ENCODE measurements at regions not wholly inside any gene's neighbourhood (a gene's known extent, or its start where the extent isn't known, plus 50 kb on each side); places are given as distances from the start of the nearest gene placed in this dataset.
"Not testable (repeated sequence)": the region's sequence is repeated elsewhere in the genome, so short reads cannot be mapped to it uniquely, and the experiment has no call there.

DNA sequence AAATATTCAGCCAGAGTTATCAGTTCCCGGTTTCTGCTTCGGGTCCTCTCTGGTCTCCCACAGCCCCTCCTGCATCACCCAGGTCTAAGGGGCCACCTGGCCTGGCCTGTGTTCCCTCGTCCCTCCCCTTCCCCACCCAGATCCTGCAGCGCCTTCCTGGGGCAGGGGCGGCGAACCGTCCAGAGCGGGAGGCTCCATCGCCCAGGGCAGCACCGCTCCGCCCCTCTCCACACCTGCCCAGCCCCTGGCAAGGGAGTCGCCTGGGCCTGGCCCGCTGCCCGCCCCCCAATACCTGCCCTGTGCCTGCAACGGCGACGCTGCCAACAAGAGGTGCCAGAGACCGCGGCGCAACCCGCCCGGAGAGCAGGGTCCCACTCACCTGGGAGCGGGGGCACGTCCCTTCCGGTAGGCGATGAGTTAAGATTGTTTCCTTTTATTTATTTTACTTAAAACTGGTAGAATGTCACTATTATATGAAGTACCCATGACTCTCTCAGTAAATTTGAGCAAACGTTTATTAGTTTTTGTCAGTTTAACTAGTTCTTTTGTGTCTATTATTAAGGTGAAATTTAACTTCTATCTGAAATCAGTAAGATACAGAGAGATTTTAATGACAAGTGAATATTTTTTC lies 1641.1 kb downstream of the SPATA31A7 start:
- WGBS = 35% methylated on average over 27 of the region's 27 CpGs
- H3K9me3 ChIP-seq (ENCODE audit: control insufficient read depth in 2 of 2, insufficient read depth in 1 of 2, low read length in 1 of 2); H3K4me3 ChIP-seq (ENCODE audit: low read length in 2 of 2): not testable (repeated sequence)

GRCh38 chr9:62833323-62834200 lies 1643.7 kb downstream of the SPATA31A7 start:
- H3K9me3 ChIP-seq (ENCODE audit: control insufficient read depth in 2 of 2, insufficient read depth in 1 of 2, low read length in 1 of 2); H3K4me1 ChIP-seq (ENCODE audit: control insufficient read depth in 2 of 2, insufficient read depth in 2 of 2, low read length in 2 of 2); H3K27ac ChIP-seq (ENCODE audit: low read depth in 1 of 2, low read length in 1 of 2); H3K4me3 ChIP-seq (ENCODE audit: low read length in 2 of 2); DNase-seq (ENCODE audit: low read depth in 6 of 9, low spot score in 9 of 9); H3K36me3 ChIP-seq (ENCODE audit: control insufficient read depth in 2 of 2, insufficient read depth in 2 of 2, low read length in 1 of 2): not testable (repeated sequence)
- WGBS = 57% methylated on average over 22 of the region's 33 CpGs
- peaks cover 2 to 12% of the 10 kb centered on the region in 2 donors for H3K27me3 ChIP-seq (ENCODE audit: control insufficient read depth in 2 of 2, insufficient read depth in 1 of 2, low read length in 1 of 2)

More for the DNA sequence above, 1641.1 kb downstream of the SPATA31A7 start:
- not testable (repeated sequence) for H3K27ac ChIP-seq (ENCODE audit: low read depth in 1 of 2, low read length in 1 of 2); H3K27me3 ChIP-seq (ENCODE audit: control insufficient read depth in 2 of 2, insufficient read depth in 1 of 2, low read length in 1 of 2); DNase-seq (ENCODE audit: low read depth in 6 of 9, low spot score in 9 of 9); H3K36me3 ChIP-seq (ENCODE audit: control insufficient read depth in 2 of 2, insufficient read depth in 2 of 2, low read length in 1 of 2); H3K4me1 ChIP-seq (ENCODE audit: control insufficient read depth in 2 of 2, insufficient read depth in 2 of 2, low read length in 2 of 2)

GRCh38 chr9:62837254-62837911 lies 1647.5 kb downstream of the SPATA31A7 start:
- H3K9me3 ChIP-seq (ENCODE audit: control insufficient read depth in 2 of 2, insufficient read depth in 1 of 2, low read length in 1 of 2); H3K27me3 ChIP-seq (ENCODE audit: control insufficient read depth in 2 of 2, insufficient read depth in 1 of 2, low read length in 1 of 2); H3K4me1 ChIP-seq (ENCODE audit: control insufficient read depth in 2 of 2, insufficient read depth in 2 of 2, low read length in 2 of 2); H3K36me3 ChIP-seq (ENCODE audit: control insufficient read depth in 2 of 2, insufficient read depth in 2 of 2, low read length in 1 of 2): not testable (repeated sequence)
- 4% methylated on average over 46 of the region's 50 CpGs for WGBS
- peak in 7 of 9 donors; percentile 11 to 49 (median 18) for DNase-seq (ENCODE audit: low read depth in 6 of 9, low spot score in 9 of 9)
- H3K4me3 ChIP-seq (ENCODE audit: low read length in 2 of 2) = peak overlapping the region; percentile 20 to 52
- peak overlapping the region in 1 of 2 donors; percentile 70 for H3K27ac ChIP-seq (ENCODE audit: low read depth in 1 of 2, low read length in 1 of 2)

- H3K4me3 ChIP-seq (ENCODE audit: low read length in 2 of 2) = peak overlapping the region; percentile 52
- H3K4me1 ChIP-seq (ENCODE audit: control insufficient read depth in 2 of 2, insufficient read depth in 2 of 2, low read length in 2 of 2); H3K9me3 ChIP-seq (ENCODE audit: control insufficient read depth in 2 of 2, insufficient read depth in 1 of 2, low read length in 1 of 2); H3K27me3 ChIP-seq (ENCODE audit: control insufficient read depth in 2 of 2, insufficient read depth in 1 of 2, low read length in 1 of 2); H3K36me3 ChIP-seq (ENCODE audit: control insufficient read depth in 2 of 2, insufficient read depth in 2 of 2, low read length in 1 of 2): not testable (repeated sequence)
- peak overlapping the region; percentile 78 to 85 for H3K27ac ChIP-seq (ENCODE audit: low read depth in 1 of 2, low read length in 1 of 2)
- under 1% methylated on average over 57 of the region's 60 CpGs for WGBS
- peak; percentile 70 to 95 (median 78) for DNase-seq (ENCODE audit: low read depth in 6 of 9, low spot score in 9 of 9)
Observed at GRCh38 chr9:62838024-62838718, 1648.3 kb downstream of the SPATA31A7 start.

DNA sequence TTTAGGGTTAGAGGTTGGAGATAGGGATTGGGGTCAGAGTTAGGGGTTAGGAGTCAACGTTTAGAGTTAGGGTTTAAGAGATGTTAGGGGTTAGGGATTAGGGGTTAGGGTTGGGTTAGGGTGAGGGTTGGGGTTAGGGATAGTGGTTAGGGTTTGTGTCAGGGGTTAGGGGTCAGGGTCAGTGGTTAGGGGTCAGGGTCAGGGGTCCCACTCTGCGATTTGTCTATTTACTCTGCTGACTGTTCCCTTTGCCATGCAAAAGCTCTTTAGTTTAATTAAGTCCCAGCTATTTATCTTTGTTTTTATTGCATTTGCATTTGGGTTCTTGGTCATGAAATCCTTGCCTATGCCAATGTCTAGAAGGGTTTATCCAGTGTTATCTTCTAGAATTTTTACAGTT lies 1649.3 kb downstream of the SPATA31A7 start:
- H3K9me3 ChIP-seq (ENCODE audit: control insufficient read depth in 2 of 2, insufficient read depth in 1 of 2, low read length in 1 of 2); H3K27me3 ChIP-seq (ENCODE audit: control insufficient read depth in 2 of 2, insufficient read depth in 1 of 2, low read length in 1 of 2); H3K27ac ChIP-seq (ENCODE audit: low read depth in 1 of 2, low read length in 1 of 2); H3K4me3 ChIP-seq (ENCODE audit: low read length in 2 of 2); H3K4me1 ChIP-seq (ENCODE audit: control insufficient read depth in 2 of 2, insufficient read depth in 2 of 2, low read length in 2 of 2); H3K36me3 ChIP-seq (ENCODE audit: control insufficient read depth in 2 of 2, insufficient read depth in 2 of 2, low read length in 1 of 2); DNase-seq (ENCODE audit: low read depth in 6 of 9, low spot score in 9 of 9): not testable (repeated sequence)
- WGBS = 78% methylated on average over 1 of the region's 2 CpGs

DNA sequence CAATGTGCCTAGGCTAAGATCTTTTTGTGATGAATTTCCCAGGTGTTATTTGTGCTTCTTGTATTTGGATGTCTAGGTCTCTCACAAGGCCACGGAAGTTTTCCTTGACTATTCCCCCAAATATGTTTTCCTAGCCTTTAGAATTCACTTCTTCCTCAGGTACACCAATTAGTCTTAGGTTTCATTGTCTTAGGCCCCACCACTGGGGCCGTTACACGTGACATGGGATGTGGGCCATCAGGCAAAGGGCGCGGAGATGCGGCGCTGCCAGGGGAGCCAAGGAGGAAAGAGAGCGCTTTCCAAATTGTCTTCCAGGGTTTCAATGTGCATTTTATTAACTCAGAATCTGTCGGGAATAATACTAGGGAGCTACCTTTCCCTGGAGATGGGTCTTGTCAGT lies 1653.3 kb downstream of the SPATA31A7 start:
- not testable (repeated sequence) for H3K9me3 ChIP-seq (ENCODE audit: control insufficient read depth in 2 of 2, insufficient read depth in 1 of 2, low read length in 1 of 2); DNase-seq (ENCODE audit: low read depth in 6 of 9, low spot score in 9 of 9); H3K27ac ChIP-seq (ENCODE audit: low read depth in 1 of 2, low read length in 1 of 2); H3K27me3 ChIP-seq (ENCODE audit: control insufficient read depth in 2 of 2, insufficient read depth in 1 of 2, low read length in 1 of 2); H3K36me3 ChIP-seq (ENCODE audit: control insufficient read depth in 2 of 2, insufficient read depth in 2 of 2, low read length in 1 of 2); H3K4me1 ChIP-seq (ENCODE audit: control insufficient read depth in 2 of 2, insufficient read depth in 2 of 2, low read length in 2 of 2); H3K4me3 ChIP-seq (ENCODE audit: low read length in 2 of 2)
- 89% methylated on average over 9 of the region's 9 CpGs for WGBS

- not testable (repeated sequence) for H3K36me3 ChIP-seq (ENCODE audit: control insufficient read depth in 2 of 2, insufficient read depth in 2 of 2, low read length in 1 of 2); DNase-seq (ENCODE audit: low read depth in 6 of 9, low spot score in 9 of 9); H3K4me3 ChIP-seq (ENCODE audit: low read length in 2 of 2); H3K27me3 ChIP-seq (ENCODE audit: control insufficient read depth in 2 of 2, insufficient read depth in 1 of 2, low read length in 1 of 2); H3K4me1 ChIP-seq (ENCODE audit: control insufficient read depth in 2 of 2, insufficient read depth in 2 of 2, low read length in 2 of 2); H3K9me3 ChIP-seq (ENCODE audit: control insufficient read depth in 2 of 2, insufficient read depth in 1 of 2, low read length in 1 of 2); H3K27ac ChIP-seq (ENCODE audit: low read depth in 1 of 2, low read length in 1 of 2)
- 91% methylated on average over 13 of the region's 15 CpGs for WGBS
Observed at GRCh38 chr9:62843706-62844290, 1654.0 kb downstream of the SPATA31A7 start.

- not testable (repeated sequence) for H3K4me1 ChIP-seq (ENCODE audit: control insufficient read depth in 2 of 2, insufficient read depth in 2 of 2, low read length in 2 of 2); H3K27ac ChIP-seq (ENCODE audit: low read depth in 1 of 2, low read length in 1 of 2); H3K27me3 ChIP-seq (ENCODE audit: control insufficient read depth in 2 of 2, insufficient read depth in 1 of 2, low read length in 1 of 2); H3K9me3 ChIP-seq (ENCODE audit: control insufficient read depth in 2 of 2, insufficient read depth in 1 of 2, low read length in 1 of 2); DNase-seq (ENCODE audit: low read depth in 6 of 9, low spot score in 9 of 9); H3K36me3 ChIP-seq (ENCODE audit: control insufficient read depth in 2 of 2, insufficient read depth in 2 of 2, low read length in 1 of 2); H3K4me3 ChIP-seq (ENCODE audit: low read length in 2 of 2)
- 78% methylated on average over 26 of the region's 27 CpGs for WGBS
Observed at GRCh38 chr9:62844681-62845185, 1654.9 kb downstream of the SPATA31A7 start.

Measured in thymus (tissue), 11 donors.